Activated CD4-positive, alpha-beta T cell treated with anti-CD3 and anti-CD28 coated beads, Interleukin-2, Interleukin-6, amounts not matched to agents 100 ng/mL and 50 ng/mL, durations not matched to agents 16 hours and 8 hours (primary cell): ENCODE measurements at regions not wholly inside any gene's neighbourhood (a gene's known extent, or its start where the extent isn't known, plus 50 kb on each side); places are given as distances from the start of the nearest gene placed in this dataset.

ENCODE experiments used
- DNase-seq: peaks from one replicate; pipeline ENCODE4 v3.0.0-alpha.2; 2020

DNA sequence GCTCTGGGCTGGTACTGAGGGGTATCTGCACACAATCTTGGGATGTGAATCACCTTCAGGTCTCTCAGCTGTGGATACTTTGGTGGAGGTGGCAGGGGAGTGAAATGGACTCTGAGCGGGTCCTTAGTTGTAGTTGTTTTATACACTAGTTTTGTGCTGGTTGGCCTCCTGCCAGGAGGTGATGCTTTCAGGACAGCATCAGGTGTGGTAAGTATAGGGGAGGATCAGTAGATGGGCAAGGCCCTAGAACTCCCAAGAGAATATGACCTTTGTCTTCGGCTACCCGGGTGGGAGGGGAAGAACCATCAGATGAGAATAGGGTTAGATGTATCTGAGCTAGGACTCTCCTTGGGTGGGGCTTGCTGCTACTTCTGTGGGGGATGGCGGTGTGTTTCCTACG, 2284.3 kb upstream of the PCDH20 start:
- no peak for DNase-seq

DNA sequence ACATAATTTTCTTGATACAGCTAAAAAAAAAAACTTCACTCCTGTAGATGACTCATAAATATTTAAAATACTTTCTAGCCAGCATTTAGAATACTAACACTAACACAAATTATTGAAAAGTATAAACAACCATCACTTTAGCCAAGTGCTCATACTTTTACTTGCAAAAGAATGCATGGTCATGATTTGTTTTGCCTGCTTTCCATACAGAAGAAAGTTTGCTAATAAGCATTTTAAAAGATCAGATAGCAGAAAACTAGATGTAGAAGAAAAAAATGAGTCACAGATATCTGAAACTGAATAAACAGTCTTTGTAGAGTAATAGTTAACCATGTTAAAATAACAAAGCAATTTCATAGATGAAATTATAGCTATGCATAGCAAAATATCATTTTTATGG, 2280.4 kb upstream of the PCDH20 start:
- DNase-seq: no peak

GRCh38 chr13:63693696-63694095, 2278.0 kb upstream of the PCDH20 start:
- no peak for DNase-seq

DNA sequence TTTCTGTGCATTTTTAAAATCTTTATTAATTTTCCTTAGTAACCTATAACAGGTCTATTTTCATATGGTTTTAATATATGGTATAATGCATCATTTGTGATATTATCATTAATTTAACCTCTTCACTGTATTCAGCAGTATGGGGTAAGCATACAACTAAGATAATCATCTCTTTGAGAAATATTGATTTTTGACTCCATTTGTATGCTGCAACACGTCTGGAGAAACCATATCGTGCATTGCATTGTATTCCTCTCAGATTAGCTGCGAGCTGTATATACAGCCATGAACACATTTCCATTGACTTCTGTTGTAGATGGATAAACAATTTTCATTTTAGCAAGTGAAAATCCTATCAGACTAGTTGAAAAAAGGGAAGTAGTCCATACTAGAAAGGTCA, 2275.8 kb upstream of the PCDH20 start:
- DNase-seq: no peak

GRCh38 chr13:63690672-63691071, 2275.0 kb upstream of the PCDH20 start:
- no peak for DNase-seq

GRCh38 chr13:63684822-63685221, 2269.2 kb upstream of the PCDH20 start:
- DNase-seq: no peak

- DNase-seq: no peak
Measured at GRCh38 chr13:63680704-63681103, 2265.1 kb upstream of the PCDH20 start.

- no peak for DNase-seq
Measured at GRCh38 chr13:63671296-63671695, 2255.6 kb upstream of the PCDH20 start.

GRCh38 chr13:63651394-63651793, 2235.7 kb upstream of the PCDH20 start:
- DNase-seq: no peak

GRCh38 chr13:63643543-63643942, 2227.9 kb upstream of the PCDH20 start:
- DNase-seq: no peak

DNA sequence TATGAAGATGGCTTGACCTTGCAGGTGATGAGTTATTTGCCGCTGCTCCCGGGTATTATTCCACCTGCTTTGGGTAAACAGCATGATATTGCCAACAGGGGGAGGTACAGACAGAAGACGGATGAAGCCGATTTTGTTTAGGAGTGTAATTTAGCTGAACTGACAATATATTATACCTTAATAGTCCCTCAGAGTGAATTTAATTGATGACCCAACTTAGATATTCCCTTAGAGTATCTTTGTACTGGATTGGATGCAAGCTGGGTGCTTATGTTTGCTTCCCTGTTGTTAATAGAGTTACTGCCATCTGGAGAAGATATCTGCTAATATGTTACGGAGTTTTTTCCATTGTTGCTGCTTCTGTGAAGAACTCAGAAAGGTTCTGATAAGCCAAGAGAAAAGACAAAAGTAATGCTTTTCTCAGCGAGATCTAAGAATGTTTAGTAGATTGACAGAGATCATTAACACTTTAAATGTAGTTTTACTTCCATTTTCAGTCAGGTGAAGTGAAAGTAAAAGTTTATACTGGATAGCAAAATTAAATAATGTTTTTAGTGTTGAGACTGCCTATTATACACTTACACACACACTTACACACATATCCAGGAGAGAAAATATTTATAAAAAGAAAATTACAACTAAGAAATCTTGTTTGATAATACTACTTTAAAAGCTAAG, 2220.8 kb upstream of the PCDH20 start:
- DNase-seq: no peak

- no peak for DNase-seq
Measured at GRCh38 chr13:63632321-63632720, 2216.7 kb upstream of the PCDH20 start.

DNA sequence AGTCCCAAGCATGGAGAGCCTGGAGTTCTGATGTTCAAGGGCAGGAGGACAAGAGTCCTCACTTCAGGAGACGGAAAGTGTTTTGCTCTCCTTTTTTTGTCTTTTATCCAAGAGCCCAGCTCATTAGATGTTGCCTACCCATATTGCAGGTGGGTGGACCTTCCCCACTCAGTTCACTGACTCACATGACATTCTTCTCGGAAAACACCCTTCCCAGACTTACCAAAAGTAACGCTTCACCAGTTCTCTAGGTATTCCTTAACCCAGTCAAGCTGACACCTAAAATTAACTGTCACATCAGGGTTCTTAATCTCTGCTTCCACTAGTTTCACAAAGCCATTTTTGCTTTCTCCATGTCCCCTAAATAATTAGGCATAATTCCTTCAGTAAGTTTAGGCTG, 2215.4 kb upstream of the PCDH20 start:
- no peak for DNase-seq

GRCh38 chr13:63629591-63629990, 2213.9 kb upstream of the PCDH20 start:
- DNase-seq: no peak

GRCh38 chr13:63628310-63628709, 2212.7 kb upstream of the PCDH20 start:
- no peak for DNase-seq

DNA sequence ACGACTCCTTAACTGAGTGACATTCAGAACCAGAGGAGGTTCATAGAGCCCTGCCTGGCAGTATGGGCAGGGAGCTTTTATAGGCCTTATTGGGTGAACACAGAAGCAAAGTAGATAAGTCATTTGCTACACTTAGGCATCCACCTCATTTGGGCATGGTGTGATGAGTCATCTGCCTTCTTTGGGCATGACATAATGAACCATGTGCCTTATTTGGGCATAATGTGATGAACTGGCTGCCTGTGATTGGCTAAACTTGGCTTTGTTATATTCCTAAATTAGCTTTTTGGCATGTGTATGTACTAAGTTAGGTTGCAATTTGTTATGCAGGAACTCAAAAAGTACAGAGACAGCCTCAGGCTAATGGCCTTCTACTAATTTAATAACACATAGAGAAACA, 2210.2 kb upstream of the PCDH20 start:
- no peak for DNase-seq

GRCh38 chr13:63614874-63615612, 2199.4 kb upstream of the PCDH20 start:
- DNase-seq: no peak

- no peak for DNase-seq
Measured at GRCh38 chr13:63607153-63607552, 2191.5 kb upstream of the PCDH20 start.

GRCh38 chr13:63605962-63606361, 2190.3 kb upstream of the PCDH20 start:
- no peak for DNase-seq

GRCh38 chr13:63605403-63605802, 2189.8 kb upstream of the PCDH20 start:
- no peak for DNase-seq

DNA sequence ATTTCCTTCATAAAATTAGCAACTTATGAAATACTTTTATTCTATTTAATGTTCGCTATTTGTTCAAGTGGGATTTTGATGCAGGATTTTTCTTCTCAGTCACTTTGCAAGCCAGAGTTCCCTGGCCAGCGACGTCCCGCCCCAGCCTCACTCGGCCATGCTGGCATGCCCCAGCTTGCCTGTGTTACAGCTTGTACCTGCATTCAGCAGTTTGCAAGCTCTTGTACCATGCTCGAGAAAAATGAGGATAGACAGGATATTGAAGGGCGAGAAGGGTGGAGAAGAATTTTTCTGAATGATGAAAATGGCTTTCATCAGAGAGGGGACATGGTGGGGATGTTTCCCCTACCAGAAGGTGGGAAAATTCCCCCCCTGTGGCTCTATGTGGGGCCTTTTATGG, 2180.2 kb upstream of the PCDH20 start:
- DNase-seq: no peak

DNA sequence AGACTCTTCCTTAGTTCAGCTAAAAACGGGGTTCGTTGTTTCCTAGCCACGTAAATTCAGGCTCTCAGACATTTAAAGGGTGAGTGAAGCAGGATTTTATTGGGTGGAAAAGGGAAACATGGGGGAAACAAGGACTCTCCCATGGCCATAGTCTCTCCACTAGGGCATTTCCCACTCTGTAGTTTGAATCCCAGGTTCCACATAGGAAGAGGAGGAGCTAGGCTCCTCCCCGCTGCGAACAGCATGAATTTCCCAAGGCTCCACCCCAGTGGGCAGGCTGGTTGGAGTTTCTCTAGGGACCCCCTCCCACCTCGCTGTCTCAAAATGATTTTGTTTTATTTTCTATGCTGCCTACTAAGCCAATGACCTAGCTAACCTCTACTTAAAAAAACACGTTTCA, 2170.8 kb upstream of the PCDH20 start:
- no peak for DNase-seq

DNA sequence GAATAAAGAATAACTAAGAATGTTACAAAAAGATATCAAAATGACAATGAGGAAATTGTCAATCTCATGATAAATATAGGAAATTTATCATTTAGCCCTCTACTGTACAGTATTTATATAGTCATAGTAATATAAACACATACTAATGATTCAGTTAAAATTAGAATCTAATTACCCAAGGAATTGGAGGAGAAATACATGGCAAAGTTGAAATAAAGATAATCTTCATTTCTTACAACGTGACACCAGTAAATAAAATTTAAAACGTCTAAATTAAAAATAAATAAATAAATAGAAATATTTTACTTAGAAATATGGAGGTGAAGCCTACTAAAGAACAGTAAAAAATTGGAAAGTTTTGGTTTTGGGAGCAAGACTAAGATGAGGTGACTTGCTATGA, 2163.1 kb upstream of the PCDH20 start:
- no peak for DNase-seq

DNA sequence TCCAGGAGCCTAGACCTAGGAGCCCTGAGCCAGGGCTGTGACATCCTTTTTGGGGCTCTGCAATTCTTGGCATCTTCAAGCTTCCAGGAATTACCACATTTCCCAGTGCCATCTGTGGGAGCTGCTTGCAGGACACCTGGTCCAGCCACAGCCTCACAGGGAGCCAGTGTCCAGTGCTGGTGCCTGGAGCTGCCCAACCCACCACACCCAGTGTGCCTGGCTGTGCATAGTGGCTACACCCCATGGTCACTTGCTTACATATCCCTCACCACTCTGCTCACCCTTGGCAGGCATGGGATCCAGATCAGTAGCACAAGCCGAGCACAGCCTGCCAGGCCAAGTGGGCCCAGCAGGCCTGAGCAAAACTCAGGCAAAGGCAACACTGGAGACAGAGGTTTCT, 2151.4 kb upstream of the PCDH20 start:
- no peak for DNase-seq

DNA sequence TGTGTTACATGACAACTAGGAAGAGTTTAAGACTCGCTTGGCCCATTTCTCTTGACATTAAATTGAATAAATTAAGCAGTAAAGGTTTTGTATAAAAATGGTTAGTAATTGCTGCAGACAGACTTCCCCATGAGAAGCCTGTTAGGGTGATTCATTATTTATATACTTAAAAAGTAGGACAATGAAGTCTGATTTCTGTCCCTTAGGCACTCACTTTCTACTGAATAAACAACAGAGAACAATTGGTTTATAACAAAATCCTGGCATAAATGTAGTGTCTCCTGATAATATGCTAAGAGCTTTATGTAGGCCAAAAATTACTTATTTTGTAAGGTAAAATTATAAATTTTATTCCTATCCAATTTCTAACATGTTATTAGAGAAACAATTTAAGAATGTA, 2138.5 kb upstream of the PCDH20 start:
- DNase-seq: no peak
